HCT116 (cell line): ENCODE measurements at regions not wholly inside any gene's neighbourhood (a gene's known extent, or its start where the extent isn't known, plus 50 kb on each side); places are given as distances from the start of the nearest gene placed in this dataset.

Experiments used
- ATAC-seq: fragments of 200-7000 bp; cut with Tn5 transposase; 2 replicates; pipeline ENCODE4 v1.9.1; 2020; ENCODE audit warnings: mild to moderate bottlenecking, moderate library complexity
- BruUV-seq: library from RNA; stranded (reverse); fragments of 400-500 nt; replicated peaks from 2 replicates; lab custom pipeline; 2021; lab: Mats Ljungman, UMichigan
- CTCF ChIA-PET: fragments of 300-600 bp; sonication (Branson Sonifier 250); formaldehyde crosslinking; loops from one replicate; lab custom pipeline; 2021; ENCODE audit warnings: antibody characterized with exemption; lab: Charles Lee
- POLR2A ChIA-PET: fragments of 300-600, 350-600 bp; sonication (Branson Sonifier 250); formaldehyde crosslinking; loops from one replicate; lab custom pipeline; 2021; ENCODE audit warnings: antibody characterized with exemption; lab: Charles Lee
- RAD21 ChIA-PET, 2 experiments: fragments of 300-600 bp; sonication (Branson Sonifier 250); formaldehyde crosslinking; loops; one replicate each; lab custom pipeline; 2023; ENCODE audit warnings: low total read pairs in 2 of 2; ENCODE audit not compliant: uncharacterized antibody in 2 of 2, unreplicated experiment in 2 of 2, low non-redundant PET in 1 of 2; lab: Charles Lee
- DNase-seq: peaks from one replicate; pipeline ENCODE4 v3.0.0-alpha.2; 2010; ENCODE audit warnings: low read depth, low spot score
- H2AFZ ChIP-seq: fragments of 200-600 bp; shearing (Covaris generic), sonication (generic); 2 replicates; pipeline ENCODE4 v1.6.1; 2017; ENCODE audit warnings: low read depth, mixed run types, mixed read lengths, antibody characterized with exemption, low read length; ENCODE audit not compliant: poor library complexity, severe bottlenecking
- H3K27ac ChIP-seq: 2 replicates; pipeline ENCODE4 v1.5.1; 2012; ENCODE audit warnings: low read depth, low read length
- H3K27me3 ChIP-seq: fragments of 200-600 bp; sonication (generic); 2 replicates; pipeline ENCODE4 v1.6.1; 2016; ENCODE audit warnings: mixed run types, low read length, mixed read lengths; ENCODE audit not compliant: insufficient read depth
- H3K36me3 ChIP-seq, 2 experiments: fragments of 200-500 bp in 1 of 2; fragments of 200-600 bp in 1 of 2; sonication (Bioruptor generic) in 1 of 2; sonication (generic) in 1 of 2; 2 replicates each; pipeline versions ENCODE4 v1.5.1 to v1.6.1; 2014 to 2016; ENCODE audit warnings: low read length in 2 of 2, inconsistent platforms in 1 of 2, mixed read lengths in 1 of 2, mixed run types in 1 of 2; ENCODE audit not compliant: insufficient read depth in 2 of 2, control insufficient read depth in 1 of 2
- H3K4me1 ChIP-seq, 2 experiments: fragments of 200-600 bp in 1 of 2; sonication (generic) in 1 of 2; 2 replicates each; pipeline versions ENCODE4 v1.5.1 to v1.6.1; 2012 to 2017; ENCODE audit warnings: low read length in 2 of 2, inconsistent platforms in 1 of 2, mild to moderate bottlenecking in 1 of 2, mixed read lengths in 1 of 2, mixed run types in 1 of 2, moderate library complexity in 1 of 2; ENCODE audit not compliant: insufficient read depth in 2 of 2, control insufficient read depth in 1 of 2
- H3K4me2 ChIP-seq: fragments of 200-600 bp; sonication (generic); 2 replicates; pipeline ENCODE4 v1.6.1; 2017; ENCODE audit warnings: mixed run types, low read length, mixed read lengths
- H3K4me3 ChIP-seq, 2 experiments: fragments of 200-600 bp in 1 of 2; sonication (generic) in 1 of 2; replicated peaks in 1 of 2; 2 replicates each; pipeline ENCODE4 v1.5.1; 2011 to 2016; ENCODE audit warnings: low read length in 2 of 2, control low read depth in 1 of 2, low read depth in 1 of 2, mild to moderate bottlenecking in 1 of 2, mixed read lengths in 1 of 2, mixed run types in 1 of 2
- H3K79me2 ChIP-seq: fragments of 200-600 bp; sonication (generic); 2 replicates; pipeline ENCODE4 v1.6.1; 2017; ENCODE audit warnings: mild to moderate bottlenecking, mixed run types, low read length, moderate library complexity, mixed read lengths; ENCODE audit not compliant: insufficient read depth
- H3K9ac ChIP-seq: fragments of 200-600 bp; sonication (generic); 2 replicates; pipeline ENCODE4 v1.6.1; 2016; ENCODE audit warnings: low read length, mixed read lengths
- H3K9me2 ChIP-seq: fragments of 200-600 bp; sonication (generic), shearing (Covaris generic); 2 replicates; pipeline ENCODE4 v1.6.1; 2017; ENCODE audit warnings: mixed run types, mild to moderate bottlenecking, moderate library complexity; ENCODE audit not compliant: insufficient read depth
- H3K9me3 ChIP-seq, 2 experiments: fragments of 200-500 bp in 1 of 2; fragments of 200-600 bp in 1 of 2; sonication (Bioruptor generic) in 1 of 2; sonication (generic) in 1 of 2; 2 replicates each; pipeline ENCODE4 v1.6.1; 2014 to 2017; ENCODE audit warnings: low read length in 2 of 2, mixed read lengths in 2 of 2, inconsistent platforms in 1 of 2, low read depth in 1 of 2, mild to moderate bottlenecking in 1 of 2, mixed run types in 1 of 2, moderate library complexity in 1 of 2; ENCODE audit not compliant: control insufficient read depth in 1 of 2, insufficient read depth in 1 of 2
- H4K20me1 ChIP-seq: fragments of 200-600 bp; sonication (generic), shearing (Covaris generic); 2 replicates; pipeline ENCODE4 v1.6.1; 2017; ENCODE audit warnings: mixed run types, mild to moderate bottlenecking, moderate library complexity; ENCODE audit not compliant: insufficient read depth
- CTCF ChIP-seq, 3 experiments: fragments of 200-600 bp in 1 of 3; sonication (generic) in 1 of 3; IDR thresholded peaks in 2 of 3; conservative IDR thresholded peaks in 1 of 3; 2 replicates each; pipeline ENCODE4 v1.5.1; 2012 to 2017; ENCODE audit warnings: low read depth in 2 of 3, low read length in 2 of 3, antibody characterized with exemption in 1 of 3, borderline replicate concordance in 1 of 3, control low read depth in 1 of 3, mild to moderate bottlenecking in 1 of 3, mixed read lengths in 1 of 3, mixed run types in 1 of 3, moderate library complexity in 1 of 3; ENCODE audit not compliant: insufficient read depth in 1 of 3
- EGR1 ChIP-seq: IDR thresholded peaks from 2 replicates; pipeline ENCODE4 v1.6.1; 2012; ENCODE audit warnings: low read depth
- EZH2 ChIP-seq: fragments of 200-600 bp; sonication (generic); IDR thresholded peaks from 2 replicates; pipeline ENCODE4 v1.6.1; 2017; ENCODE audit warnings: antibody characterized with exemption, mixed run types
- EZH2phosphoT487 ChIP-seq: fragments of 200-600 bp; IDR thresholded peaks from 2 replicates; pipeline ENCODE4 v1.6.1; 2018; ENCODE audit warnings: antibody characterized with exemption, borderline replicate concordance
- JUND ChIP-seq: IDR thresholded peaks from 2 replicates; pipeline ENCODE4 v1.6.1; 2012
- POLR2A ChIP-seq: IDR thresholded peaks from 2 replicates; pipeline ENCODE4 v1.7.0; 2011; ENCODE audit warnings: borderline replicate concordance; ENCODE audit not compliant: insufficient read depth, insufficient read length; ENCODE audit errors: extremely low read depth
- POLR2AphosphoS5 ChIP-seq: IDR thresholded peaks from 2 replicates; pipeline ENCODE4 v1.6.1; 2011; ENCODE audit warnings: mild to moderate bottlenecking, low read depth, low read length, moderate library complexity
- SRF ChIP-seq: IDR thresholded peaks from 2 replicates; pipeline ENCODE4 v1.6.1; 2012; ENCODE audit warnings: low read depth
- YY1 ChIP-seq: IDR thresholded peaks from 2 replicates; pipeline ENCODE4 v1.6.1; 2011; ENCODE audit warnings: low read length, low read depth, moderate library complexity, mild to moderate bottlenecking; ENCODE audit not compliant: insufficient replicate concordance; ENCODE audit errors: extremely low read depth
- ZFX ChIP-seq: fragments of 450-650 bp; IDR thresholded peaks from 2 replicates; pipeline ENCODE4 v1.6.1; 2017
- intact Hi-C: fragments of 100-400 bp; cut with micrococcal nuclease; formaldehyde crosslinking; loops from 2 replicates; pipeline ENCODE4 v1.10.0; 2022
- TF ChIP-seq, protein P1 (sequence below): IDR thresholded peaks from 2 replicates; pipeline ENCODE4 v1.6.1; 2011; ENCODE audit warnings: mild to moderate bottlenecking, low read length, moderate library complexity; ENCODE audit not compliant: insufficient replicate concordance; ENCODE audit errors: extremely low read depth

DNA sequence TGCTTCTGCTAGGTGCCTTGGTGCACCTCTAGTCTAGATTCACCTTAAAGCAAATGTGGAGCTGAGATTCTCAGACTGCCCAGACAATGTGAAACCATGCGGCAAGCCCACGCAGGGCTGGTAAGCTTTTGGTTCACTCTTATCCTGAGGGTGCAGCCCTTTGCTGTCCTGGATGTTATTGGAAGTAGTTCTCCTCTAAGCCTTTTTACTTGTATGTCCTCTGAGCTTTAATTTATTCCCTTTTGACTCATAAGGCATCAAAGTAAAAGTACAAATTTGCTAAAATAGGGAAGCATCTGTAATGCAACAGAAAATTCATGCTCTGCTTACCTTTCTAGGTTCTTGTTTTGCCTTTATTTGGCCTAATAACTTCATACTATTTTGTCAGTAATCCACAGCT lies 186.8 kb downstream of the MACC1 start:
- TF ChIP-seq EZH2 (no peak), YY1 (no peak), EGR1 (no peak)
- Histone ChIP-seq H3K9me3 (no peaks in the 10 kb centered on the region), H3K9ac (no peak overlapping the region), H3K4me2 (peak overlapping the region; percentile 44), H3K4me3 (no peak overlapping the region), H3K79me2 (no peaks in the 10 kb centered on the region), H3K27ac (no peak overlapping the region), H4K20me1 (no peaks in the 10 kb centered on the region), H3K27me3 (no peaks in the 10 kb centered on the region), H3K4me1 (peaks cover 13% of the 10 kb centered on the region in 2 experiments), H3K9me2 (no peaks in the 10 kb centered on the region), H3K36me3 (no peaks in the 10 kb centered on the region), H2AFZ (peak overlapping the region; percentile 38)
- intact Hi-C loops = no loop called here
- ATAC-seq (peak; percentile 32; the same call in 1 of the 2 replicates), DNase-seq (no peak)
- no TSS peak for BruUV-seq
- CTCF ChIA-PET = no interaction called here
- POLR2A ChIA-PET = no interaction called here
- RAD21 ChIA-PET = no interaction called here

DNA sequence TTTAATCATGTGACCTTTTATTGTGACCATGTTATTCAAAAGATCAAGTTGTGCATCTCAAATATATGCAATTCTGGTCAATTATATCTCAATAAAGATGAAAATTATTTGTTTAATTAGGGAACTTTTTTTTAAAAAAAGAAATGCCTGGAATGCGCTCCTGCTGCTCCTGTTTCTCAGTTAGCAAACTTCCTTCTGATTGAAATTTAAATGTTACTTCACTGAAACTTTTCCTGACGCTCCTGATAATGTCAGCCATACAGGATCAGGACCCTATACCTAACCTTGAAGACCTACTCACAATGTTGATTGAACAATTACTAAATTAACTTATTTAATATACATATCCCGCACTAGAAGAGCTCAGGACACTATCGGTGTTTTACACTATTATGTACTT lies 190.4 kb downstream of the MACC1 start:
- intact Hi-C loops = no loop called here
- Histone ChIP-seq H3K9me3 (no peaks in the 10 kb centered on the region), H4K20me1 (no peaks in the 10 kb centered on the region), H3K27me3 (no peaks in the 10 kb centered on the region), H3K9me2 (no peaks in the 10 kb centered on the region), H3K4me1 (peaks cover 13% of the 10 kb centered on the region in 2 experiments), H2AFZ (no peak overlapping the region), H3K4me3 (no peak overlapping the region), H3K79me2 (no peaks in the 10 kb centered on the region), H3K4me2 (no peak overlapping the region), H3K9ac (no peak overlapping the region), H3K36me3 (no peaks in the 10 kb centered on the region)
- ATAC-seq (no peak), DNase-seq (no peak)
- ChIA-PET RAD21 (no interaction called here), POLR2A (no interaction called here), CTCF (no interaction called here)
- BruUV-seq = no TSS peak
- TF ChIP-seq SRF = no peak
- TF ChIP-seq, all 23 proteins: peak for 0
- no peak overlapping the region for H3K27ac ChIP-seq

- Histone ChIP-seq H3K9me2 (no peaks in the 10 kb centered on the region), H3K36me3 (no peaks in the 10 kb centered on the region), H3K4me3 (no peak overlapping the region), H3K27me3 (no peaks in the 10 kb centered on the region), H3K9ac (no peak overlapping the region), H3K9me3 (no peaks in the 10 kb centered on the region), H4K20me1 (no peaks in the 10 kb centered on the region), H3K4me1 (no peaks in the 10 kb centered on the region), H3K27ac (no peak overlapping the region), H3K4me2 (no peak overlapping the region), H3K79me2 (no peaks in the 10 kb centered on the region), H2AFZ (no peak overlapping the region)
- DNase-seq = no peak
- RAD21 ChIA-PET = no interaction called here
- intact Hi-C loops = no loop called here
- no TSS peak for BruUV-seq
- POLR2A ChIA-PET = no interaction called here
- CTCF ChIA-PET = no interaction called here
- no peak for ATAC-seq
- TF ChIP-seq, protein P1, sequence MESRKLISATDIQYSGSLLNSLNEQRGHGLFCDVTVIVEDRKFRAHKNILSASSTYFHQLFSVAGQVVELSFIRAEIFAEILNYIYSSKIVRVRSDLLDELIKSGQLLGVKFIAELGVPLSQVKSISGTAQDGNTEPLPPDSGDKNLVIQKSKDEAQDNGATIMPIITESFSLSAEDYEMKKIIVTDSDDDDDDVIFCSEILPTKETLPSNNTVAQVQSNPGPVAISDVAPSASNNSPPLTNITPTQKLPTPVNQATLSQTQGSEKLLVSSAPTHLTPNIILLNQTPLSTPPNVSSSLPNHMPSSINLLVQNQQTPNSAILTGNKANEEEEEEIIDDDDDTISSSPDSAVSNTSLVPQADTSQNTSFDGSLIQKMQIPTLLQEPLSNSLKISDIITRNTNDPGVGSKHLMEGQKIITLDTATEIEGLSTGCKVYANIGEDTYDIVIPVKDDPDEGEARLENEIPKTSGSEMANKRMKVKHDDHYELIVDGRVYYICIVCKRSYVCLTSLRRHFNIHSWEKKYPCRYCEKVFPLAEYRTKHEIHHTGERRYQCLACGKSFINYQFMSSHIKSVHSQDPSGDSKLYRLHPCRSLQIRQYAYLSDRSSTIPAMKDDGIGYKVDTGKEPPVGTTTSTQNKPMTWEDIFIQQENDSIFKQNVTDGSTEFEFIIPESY = no peak
- TF ChIP-seq EZH2 (no peak), SRF (no peak), ZFX (no peak), POLR2AphosphoS5 (no peak), YY1 (no peak), EZH2phosphoT487 (no peak), POLR2A (no peak), CTCF (IDR thresholded peaks at IDR 0.05 in 2 of 3, conservative IDR thresholded peaks at IDR 0.05 in 1 of 3; ENCODE audit: borderline replicate concordance in 1 of 3, insufficient read depth in 1 of 3, low read depth in 2 of 3, low read length in 2 of 3) (no peak), JUND (no peak)
These were observed 195.4 kb downstream of the MACC1 start for GRCh38 chr7:20021831-20022230.
